ENCODE measurements at regions not wholly inside any gene's neighbourhood (a gene's known extent, or its start where the extent isn't known, plus 50 kb on each side); places are given as distances from the start of the nearest gene placed in this dataset.

- Histone ChIP-seq H3K9me3 (ENCODE audit: control insufficient read depth in 2 of 2, insufficient read depth in 1 of 2, low read depth in 1 of 2, low read length in 1 of 2) (peaks cover 0 to 2% of the 10 kb centered on the region in 2 donors), H3K36me3 (ENCODE audit: control insufficient read depth in 2 of 2, insufficient read depth in 2 of 2, low read length in 1 of 2) (no peaks in the 10 kb centered on the region), H3K4me3 (ENCODE audit: low read depth in 1 of 2, low read length in 2 of 2) (no peak overlapping the region), H3K4me1 (ENCODE audit: control insufficient read depth in 2 of 2, insufficient read depth in 2 of 2, low read length in 1 of 2) (no peaks in the 10 kb centered on the region), H3K27me3 (ENCODE audit: control insufficient read depth in 1 of 2, insufficient read depth in 2 of 2, low read length in 2 of 2) (no peaks in the 10 kb centered on the region), H3K27ac (ENCODE audit: low read depth in 2 of 2, low read length in 1 of 2) (no peak overlapping the region)
- WGBS, 2 donors = 36 to 37% methylated on average over 5 of the region's 5 CpGs
Observed at GRCh38 chr16:5895976-5896375, 798.4 kb upstream of the EEF2KMT start.

- peaks cover 0 to 2% of the 10 kb centered on the region in 2 donors for H3K9me3 ChIP-seq (ENCODE audit: control insufficient read depth in 2 of 2, insufficient read depth in 1 of 2, low read depth in 1 of 2, low read length in 1 of 2)
- no peak overlapping the region for H3K4me3 ChIP-seq (ENCODE audit: low read depth in 1 of 2, low read length in 2 of 2)
- H3K27me3 ChIP-seq (ENCODE audit: control insufficient read depth in 1 of 2, insufficient read depth in 2 of 2, low read length in 2 of 2) = no peaks in the 10 kb centered on the region
- H3K27ac ChIP-seq (ENCODE audit: low read depth in 2 of 2, low read length in 1 of 2) = no peak overlapping the region
- H3K4me1 ChIP-seq (ENCODE audit: control insufficient read depth in 2 of 2, insufficient read depth in 2 of 2, low read length in 1 of 2) = no peaks in the 10 kb centered on the region
- H3K36me3 ChIP-seq (ENCODE audit: control insufficient read depth in 2 of 2, insufficient read depth in 2 of 2, low read length in 1 of 2) = no peaks in the 10 kb centered on the region
- 56 to 72% methylated on average over 4 of the region's 4 CpGs for WGBS, 2 donors
Observed at GRCh38 chr16:5895137-5895536, 797.5 kb upstream of the EEF2KMT start.

DNA sequence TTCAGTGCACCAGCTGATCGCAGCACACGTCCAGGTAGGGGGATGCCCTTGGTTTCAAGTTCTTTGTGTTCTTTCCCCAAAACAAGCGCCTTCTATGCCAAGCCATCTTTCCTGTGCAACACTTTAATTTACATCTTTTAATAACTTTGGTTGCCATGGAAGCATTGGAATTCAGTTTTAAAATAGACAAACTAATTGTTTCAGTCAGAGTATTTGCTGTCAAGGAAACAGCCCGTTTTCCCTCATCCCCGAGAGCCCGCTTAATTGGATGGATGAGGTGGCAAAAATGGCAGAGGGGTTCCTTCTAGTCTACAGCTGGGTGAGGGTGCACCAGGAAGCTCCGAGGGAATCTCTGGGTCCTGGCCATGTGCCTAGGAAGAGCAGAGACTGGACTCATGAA, 793.7 kb upstream of the EEF2KMT start:
- Histone ChIP-seq H3K36me3 (ENCODE audit: control insufficient read depth in 2 of 2, insufficient read depth in 2 of 2, low read length in 1 of 2) (no peaks in the 10 kb centered on the region), H3K4me3 (ENCODE audit: low read depth in 1 of 2, low read length in 2 of 2) (no peak overlapping the region), H3K27ac (ENCODE audit: low read depth in 2 of 2, low read length in 1 of 2) (no peak overlapping the region), H3K27me3 (ENCODE audit: control insufficient read depth in 1 of 2, insufficient read depth in 2 of 2, low read length in 2 of 2) (no peaks in the 10 kb centered on the region), H3K4me1 (ENCODE audit: control insufficient read depth in 2 of 2, insufficient read depth in 2 of 2, low read length in 1 of 2) (no peaks in the 10 kb centered on the region), H3K9me3 (ENCODE audit: control insufficient read depth in 2 of 2, insufficient read depth in 1 of 2, low read depth in 1 of 2, low read length in 1 of 2) (no peaks in the 10 kb centered on the region)
- 74 to 75% methylated on average over 7 of the region's 7 CpGs for WGBS, 2 donors

DNA sequence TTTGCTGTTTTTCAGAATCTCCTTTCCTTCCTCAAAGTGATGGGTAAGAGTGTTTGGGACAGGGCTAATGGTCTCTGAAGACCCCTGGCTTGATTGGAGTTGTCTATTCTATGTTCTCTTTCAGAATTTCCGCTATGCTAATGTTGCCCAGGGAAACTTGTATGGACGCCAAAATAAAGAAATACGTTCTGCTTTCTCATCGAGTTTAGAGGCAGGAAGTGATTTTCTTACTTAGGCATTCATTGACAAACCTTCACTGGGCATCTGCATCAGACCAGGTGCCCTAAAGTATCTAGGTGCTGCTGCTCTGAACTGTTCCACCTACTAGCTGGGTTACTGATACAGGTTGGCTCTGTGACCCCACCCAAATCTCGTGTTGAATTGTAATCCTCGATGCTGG, 787.9 kb upstream of the EEF2KMT start:
- Histone ChIP-seq H3K4me3 (ENCODE audit: low read depth in 1 of 2, low read length in 2 of 2) (no peak overlapping the region), H3K27me3 (ENCODE audit: control insufficient read depth in 1 of 2, insufficient read depth in 2 of 2, low read length in 2 of 2) (no peaks in the 10 kb centered on the region), H3K9me3 (ENCODE audit: control insufficient read depth in 2 of 2, insufficient read depth in 1 of 2, low read depth in 1 of 2, low read length in 1 of 2) (no peaks in the 10 kb centered on the region), H3K4me1 (ENCODE audit: control insufficient read depth in 2 of 2, insufficient read depth in 2 of 2, low read length in 1 of 2) (no peaks in the 10 kb centered on the region), H3K27ac (ENCODE audit: low read depth in 2 of 2, low read length in 1 of 2) (no peak overlapping the region), H3K36me3 (ENCODE audit: control insufficient read depth in 2 of 2, insufficient read depth in 2 of 2, low read length in 1 of 2) (no peaks in the 10 kb centered on the region)
- 60 to 63% methylated on average over 6 of the region's 6 CpGs for WGBS, 2 donors

- Histone ChIP-seq H3K4me1 (ENCODE audit: control insufficient read depth in 2 of 2, insufficient read depth in 2 of 2, low read length in 1 of 2) (no peaks in the 10 kb centered on the region), H3K9me3 (ENCODE audit: control insufficient read depth in 2 of 2, insufficient read depth in 1 of 2, low read depth in 1 of 2, low read length in 1 of 2) (no peaks in the 10 kb centered on the region), H3K27ac (ENCODE audit: low read depth in 2 of 2, low read length in 1 of 2) (no peak overlapping the region), H3K4me3 (ENCODE audit: low read depth in 1 of 2, low read length in 2 of 2) (no peak overlapping the region), H3K27me3 (ENCODE audit: control insufficient read depth in 1 of 2, insufficient read depth in 2 of 2, low read length in 2 of 2) (no peaks in the 10 kb centered on the region), H3K36me3 (ENCODE audit: control insufficient read depth in 2 of 2, insufficient read depth in 2 of 2, low read length in 1 of 2) (no peaks in the 10 kb centered on the region)
- WGBS, 2 donors = 66 to 70% methylated on average over 5 of the region's 5 CpGs
Observed at GRCh38 chr16:5884996-5885395, 787.4 kb upstream of the EEF2KMT start.

GRCh38 chr16:5884339-5884738, 786.7 kb upstream of the EEF2KMT start:
- H3K36me3 ChIP-seq (ENCODE audit: control insufficient read depth in 2 of 2, insufficient read depth in 2 of 2, low read length in 1 of 2) = no peaks in the 10 kb centered on the region
- no peak overlapping the region for H3K4me3 ChIP-seq (ENCODE audit: low read depth in 1 of 2, low read length in 2 of 2)
- no peak overlapping the region for H3K27ac ChIP-seq (ENCODE audit: low read depth in 2 of 2, low read length in 1 of 2)
- no peaks in the 10 kb centered on the region for H3K27me3 ChIP-seq (ENCODE audit: control insufficient read depth in 1 of 2, insufficient read depth in 2 of 2, low read length in 2 of 2)
- peaks cover 0 to 2% of the 10 kb centered on the region in 2 donors for H3K9me3 ChIP-seq (ENCODE audit: control insufficient read depth in 2 of 2, insufficient read depth in 1 of 2, low read depth in 1 of 2, low read length in 1 of 2)
- no peaks in the 10 kb centered on the region for H3K4me1 ChIP-seq (ENCODE audit: control insufficient read depth in 2 of 2, insufficient read depth in 2 of 2, low read length in 1 of 2)
- 78 to 85% methylated on average over 8 of the region's 8 CpGs for WGBS, 2 donors

GRCh38 chr16:5882087-5882640, 784.6 kb upstream of the EEF2KMT start:
- peaks cover 0 to 2% of the 10 kb centered on the region in 2 donors for H3K9me3 ChIP-seq (ENCODE audit: control insufficient read depth in 2 of 2, insufficient read depth in 1 of 2, low read depth in 1 of 2, low read length in 1 of 2)
- 77 to 79% methylated on average over 3 of the region's 3 CpGs for WGBS, 2 donors

GRCh38 chr16:5875416-5875815, 777.8 kb upstream of the EEF2KMT start:
- no peaks in the 10 kb centered on the region for H3K4me1 ChIP-seq (ENCODE audit: control insufficient read depth in 2 of 2, insufficient read depth in 2 of 2, low read length in 1 of 2)
- H3K27ac ChIP-seq (ENCODE audit: low read depth in 2 of 2, low read length in 1 of 2) = no peak overlapping the region
- no peaks in the 10 kb centered on the region for H3K27me3 ChIP-seq (ENCODE audit: control insufficient read depth in 1 of 2, insufficient read depth in 2 of 2, low read length in 2 of 2)
- no peak overlapping the region for H3K4me3 ChIP-seq (ENCODE audit: low read depth in 1 of 2, low read length in 2 of 2)
- 66 to 77% methylated on average over 5 of the region's 5 CpGs for WGBS, 2 donors
- no peaks in the 10 kb centered on the region for H3K36me3 ChIP-seq (ENCODE audit: control insufficient read depth in 2 of 2, insufficient read depth in 2 of 2, low read length in 1 of 2)
- H3K9me3 ChIP-seq (ENCODE audit: control insufficient read depth in 2 of 2, insufficient read depth in 1 of 2, low read depth in 1 of 2, low read length in 1 of 2) = peaks cover 0 to 2% of the 10 kb centered on the region in 2 donors

More at GRCh38 chr16:5882087-5882640, 784.6 kb upstream of the EEF2KMT start:
- H3K36me3 ChIP-seq (ENCODE audit: control insufficient read depth in 2 of 2, insufficient read depth in 2 of 2, low read length in 1 of 2) = no peaks in the 10 kb centered on the region
- no peaks in the 10 kb centered on the region for H3K27me3 ChIP-seq (ENCODE audit: control insufficient read depth in 1 of 2, insufficient read depth in 2 of 2, low read length in 2 of 2)
- no peaks in the 10 kb centered on the region for H3K4me1 ChIP-seq (ENCODE audit: control insufficient read depth in 2 of 2, insufficient read depth in 2 of 2, low read length in 1 of 2)
- H3K27ac ChIP-seq (ENCODE audit: low read depth in 2 of 2, low read length in 1 of 2) = no peak overlapping the region
- no peak overlapping the region for H3K4me3 ChIP-seq (ENCODE audit: low read depth in 1 of 2, low read length in 2 of 2)

GRCh38 chr16:5874899-5875298, 777.3 kb upstream of the EEF2KMT start:
- no peak overlapping the region for H3K4me3 ChIP-seq (ENCODE audit: low read depth in 1 of 2, low read length in 2 of 2)
- H3K9me3 ChIP-seq (ENCODE audit: control insufficient read depth in 2 of 2, insufficient read depth in 1 of 2, low read depth in 1 of 2, low read length in 1 of 2) = peaks cover 0 to 2% of the 10 kb centered on the region in 2 donors
- 83 to 87% methylated on average over 4 of the region's 4 CpGs for WGBS, 2 donors
- H3K27me3 ChIP-seq (ENCODE audit: control insufficient read depth in 1 of 2, insufficient read depth in 2 of 2, low read length in 2 of 2) = no peaks in the 10 kb centered on the region
- H3K4me1 ChIP-seq (ENCODE audit: control insufficient read depth in 2 of 2, insufficient read depth in 2 of 2, low read length in 1 of 2) = no peaks in the 10 kb centered on the region
- no peaks in the 10 kb centered on the region for H3K36me3 ChIP-seq (ENCODE audit: control insufficient read depth in 2 of 2, insufficient read depth in 2 of 2, low read length in 1 of 2)
- no peak overlapping the region for H3K27ac ChIP-seq (ENCODE audit: low read depth in 2 of 2, low read length in 1 of 2)

DNA sequence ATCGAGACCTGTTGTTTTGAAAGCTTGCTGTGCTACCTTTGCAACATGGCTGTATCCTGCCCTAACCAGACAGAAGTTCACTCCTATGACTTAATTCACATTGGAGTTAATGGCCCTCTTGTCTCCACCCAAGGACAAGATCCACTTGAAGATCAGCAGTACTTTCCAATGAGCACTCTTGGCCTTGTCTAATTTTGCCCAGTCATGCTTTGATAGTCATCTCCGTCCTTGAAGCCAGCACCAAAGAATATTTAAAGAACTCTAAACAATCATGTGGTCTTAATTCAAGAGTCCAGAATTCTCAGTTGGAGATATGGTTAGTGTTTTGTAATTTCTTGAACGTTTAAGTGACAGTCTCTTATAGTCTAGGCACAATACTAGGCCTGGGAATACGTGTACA, 775.6 kb upstream of the EEF2KMT start:
- Histone ChIP-seq H3K4me1 (ENCODE audit: control insufficient read depth in 2 of 2, insufficient read depth in 2 of 2, low read length in 1 of 2) (no peaks in the 10 kb centered on the region), H3K4me3 (ENCODE audit: low read depth in 1 of 2, low read length in 2 of 2) (no peak overlapping the region), H3K36me3 (ENCODE audit: control insufficient read depth in 2 of 2, insufficient read depth in 2 of 2, low read length in 1 of 2) (no peaks in the 10 kb centered on the region), H3K27ac (ENCODE audit: low read depth in 2 of 2, low read length in 1 of 2) (no peak overlapping the region), H3K27me3 (ENCODE audit: control insufficient read depth in 1 of 2, insufficient read depth in 2 of 2, low read length in 2 of 2) (no peaks in the 10 kb centered on the region), H3K9me3 (ENCODE audit: control insufficient read depth in 2 of 2, insufficient read depth in 1 of 2, low read depth in 1 of 2, low read length in 1 of 2) (no peaks in the 10 kb centered on the region)
- WGBS, 2 donors = 59 to 66% methylated on average over 4 of the region's 4 CpGs

Data from esophagus (tissue), 2 donors.